ENCODE measurements at regions not wholly inside any gene's neighbourhood (a gene's known extent, or its start where the extent isn't known, plus 50 kb on each side); places are given as distances from the start of the nearest gene placed in this dataset.

DNA sequence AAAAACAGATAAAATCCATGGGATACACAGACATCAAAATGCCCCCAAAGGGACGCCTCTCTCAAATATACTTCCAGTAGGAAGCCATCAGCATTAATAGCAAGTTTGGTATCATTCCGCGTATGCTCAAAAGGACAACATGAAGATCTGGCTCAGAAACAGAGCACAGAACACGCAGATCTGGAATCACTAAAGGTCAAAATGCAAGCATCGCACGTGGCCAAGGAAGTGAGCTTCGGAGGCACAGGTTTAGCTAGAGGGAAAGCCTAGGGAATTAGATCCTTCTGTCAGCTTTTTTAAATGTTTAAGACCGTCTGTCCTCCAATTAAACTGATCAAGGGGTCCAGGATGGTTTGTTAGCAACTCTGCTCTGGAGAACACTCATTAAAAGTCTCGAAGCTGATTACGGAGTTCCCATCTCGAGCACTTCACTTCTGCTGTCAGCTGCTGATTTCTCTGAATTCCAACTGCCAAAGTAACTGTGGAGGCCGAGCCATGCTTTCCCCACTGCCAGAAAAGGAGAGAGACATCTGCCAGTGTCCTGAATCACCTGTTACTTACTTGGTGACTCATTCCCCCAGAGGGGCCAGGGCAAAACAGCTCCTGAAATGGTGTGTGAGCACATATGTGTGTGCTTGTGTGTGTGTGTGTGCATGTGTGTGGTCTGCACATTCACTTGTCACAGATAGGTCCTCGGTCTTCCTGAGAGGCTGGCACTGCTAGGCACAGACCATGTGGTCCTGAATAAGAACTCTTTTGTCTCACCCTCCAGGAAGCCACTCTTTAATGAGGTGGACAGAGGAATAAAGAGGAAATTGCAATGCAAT is 177.7 kb upstream of the PPARGC1A start:
- TF ChIP-seq CTCF (IDR thresholded peaks at IDR 0.05) = no peak
- no peak for TF ChIP-seq POLR2A (IDR thresholded peaks at IDR 0.05)
